ENCODE measurements at regions not wholly inside any gene's neighbourhood (a gene's known extent, or its start where the extent isn't known, plus 50 kb on each side); places are given as distances from the start of the nearest gene placed in this dataset.

DNA sequence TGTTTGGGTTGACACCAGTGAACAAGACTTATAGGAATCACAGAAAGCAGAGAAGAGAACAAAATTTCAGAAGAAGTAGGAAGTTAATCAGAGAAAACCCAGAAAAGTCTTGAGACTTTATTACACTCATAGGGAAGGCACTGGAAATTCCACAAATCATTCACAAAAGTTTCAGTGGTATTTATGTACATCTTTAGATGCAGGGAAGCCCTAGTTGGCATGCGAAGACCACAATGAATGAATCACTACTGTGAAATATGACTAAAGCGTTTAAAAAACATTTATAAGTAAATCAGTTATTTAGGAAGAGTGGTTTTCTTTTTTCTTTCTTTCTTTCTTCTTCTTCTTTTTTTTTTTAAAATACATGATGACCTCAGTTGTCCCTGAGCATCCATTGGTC is 105.1 kb downstream of the NUP35 start:
- TF ChIP-seq, protein P1, sequence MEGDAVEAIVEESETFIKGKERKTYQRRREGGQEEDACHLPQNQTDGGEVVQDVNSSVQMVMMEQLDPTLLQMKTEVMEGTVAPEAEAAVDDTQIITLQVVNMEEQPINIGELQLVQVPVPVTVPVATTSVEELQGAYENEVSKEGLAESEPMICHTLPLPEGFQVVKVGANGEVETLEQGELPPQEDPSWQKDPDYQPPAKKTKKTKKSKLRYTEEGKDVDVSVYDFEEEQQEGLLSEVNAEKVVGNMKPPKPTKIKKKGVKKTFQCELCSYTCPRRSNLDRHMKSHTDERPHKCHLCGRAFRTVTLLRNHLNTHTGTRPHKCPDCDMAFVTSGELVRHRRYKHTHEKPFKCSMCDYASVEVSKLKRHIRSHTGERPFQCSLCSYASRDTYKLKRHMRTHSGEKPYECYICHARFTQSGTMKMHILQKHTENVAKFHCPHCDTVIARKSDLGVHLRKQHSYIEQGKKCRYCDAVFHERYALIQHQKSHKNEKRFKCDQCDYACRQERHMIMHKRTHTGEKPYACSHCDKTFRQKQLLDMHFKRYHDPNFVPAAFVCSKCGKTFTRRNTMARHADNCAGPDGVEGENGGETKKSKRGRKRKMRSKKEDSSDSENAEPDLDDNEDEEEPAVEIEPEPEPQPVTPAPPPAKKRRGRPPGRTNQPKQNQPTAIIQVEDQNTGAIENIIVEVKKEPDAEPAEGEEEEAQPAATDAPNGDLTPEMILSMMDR (IDR thresholded peaks at IDR 0.05; ENCODE audit: insufficient read depth, low read length, poor library complexity, severe bottlenecking) = no peak
- no peaks in the 10 kb centered on the region for H3K36me3 ChIP-seq (ENCODE audit: control insufficient read depth, insufficient read depth, low read length)
- no peak for DNase-seq (ENCODE audit: extremely low read depth, insufficient read length)
- no peaks in the 10 kb centered on the region for H3K27me3 ChIP-seq (replicated peaks; ENCODE audit: control insufficient read depth, insufficient read depth, low read length)
- H3K4me3 ChIP-seq (replicated peaks; ENCODE audit: low read depth, low read length) = no peak overlapping the region

DNA sequence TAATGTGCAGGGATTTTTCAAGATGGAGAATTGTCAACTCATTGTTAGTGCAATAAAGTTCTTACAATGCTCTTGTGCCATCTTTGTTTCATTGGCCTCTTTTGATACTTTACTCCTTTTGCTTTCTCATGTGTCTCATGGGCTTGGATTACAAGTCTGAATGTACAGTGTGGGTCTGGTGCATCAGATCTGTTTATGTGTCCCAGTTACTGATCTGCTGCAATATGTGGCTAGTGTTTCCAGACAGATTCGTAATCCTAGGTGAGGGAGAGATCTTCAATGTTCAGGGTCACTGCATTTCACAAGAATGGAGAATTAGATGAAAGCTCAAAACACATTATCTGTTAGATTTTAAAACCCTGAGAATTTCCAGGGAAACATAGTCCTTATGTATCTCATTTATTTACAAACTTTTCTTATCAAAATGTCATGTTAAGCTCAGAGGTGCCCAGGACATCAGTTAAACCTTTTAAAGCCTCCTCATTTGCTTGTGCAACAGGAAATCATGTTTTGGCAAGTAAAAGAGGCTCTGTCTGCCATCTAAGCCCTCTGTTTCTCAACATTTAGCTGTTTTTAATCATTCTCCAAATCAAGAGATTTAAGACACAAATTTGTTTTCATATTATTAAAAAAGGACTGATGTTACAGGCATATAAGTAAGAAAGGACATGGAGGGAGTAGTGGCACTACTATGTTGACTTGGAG is 108.1 kb downstream of the NUP35 start:
- TF ChIP-seq, protein P1 (IDR thresholded peaks at IDR 0.05; ENCODE audit: insufficient read depth, low read length, poor library complexity, severe bottlenecking) = no peak
- DNase-seq (ENCODE audit: extremely low read depth, insufficient read length) = no peak
- no peaks in the 10 kb centered on the region for H3K36me3 ChIP-seq (ENCODE audit: control insufficient read depth, insufficient read depth, low read length)

DNA sequence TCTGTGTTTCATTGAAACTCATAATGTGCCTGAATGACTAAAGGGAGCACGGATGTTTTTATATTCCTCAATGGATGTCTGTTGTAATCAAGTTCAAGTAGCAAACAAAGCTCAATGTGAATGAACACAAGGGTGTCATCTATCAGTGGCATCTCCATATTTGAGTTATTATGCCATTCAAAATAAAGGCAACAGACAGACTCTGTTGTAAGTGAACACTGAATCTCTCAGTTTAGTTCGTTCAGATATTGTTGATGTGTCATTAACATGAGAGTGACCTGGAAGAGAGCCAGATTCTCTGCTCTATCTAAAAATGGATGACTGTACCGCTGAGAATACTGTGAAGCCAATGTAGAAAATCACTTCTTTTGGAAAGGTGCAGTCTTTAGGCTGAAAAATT is 118.7 kb downstream of the NUP35 start:
- Histone ChIP-seq H3K27me3 (replicated peaks; ENCODE audit: control insufficient read depth, insufficient read depth, low read length) (no peaks in the 10 kb centered on the region), H3K4me3 (replicated peaks; ENCODE audit: low read depth, low read length) (no peak overlapping the region), H3K36me3 (ENCODE audit: control insufficient read depth, insufficient read depth, low read length) (no peaks in the 10 kb centered on the region)
- TF ChIP-seq, protein P1 (IDR thresholded peaks at IDR 0.05; ENCODE audit: insufficient read depth, low read length, poor library complexity, severe bottlenecking) = no peak
- no peak for DNase-seq (ENCODE audit: extremely low read depth, insufficient read length)

More for the DNA sequence above, 108.1 kb downstream of the NUP35 start:
- H3K27me3 ChIP-seq (replicated peaks; ENCODE audit: control insufficient read depth, insufficient read depth, low read length) = no peaks in the 10 kb centered on the region
- no peak overlapping the region for H3K4me3 ChIP-seq (replicated peaks; ENCODE audit: low read depth, low read length)

DNA sequence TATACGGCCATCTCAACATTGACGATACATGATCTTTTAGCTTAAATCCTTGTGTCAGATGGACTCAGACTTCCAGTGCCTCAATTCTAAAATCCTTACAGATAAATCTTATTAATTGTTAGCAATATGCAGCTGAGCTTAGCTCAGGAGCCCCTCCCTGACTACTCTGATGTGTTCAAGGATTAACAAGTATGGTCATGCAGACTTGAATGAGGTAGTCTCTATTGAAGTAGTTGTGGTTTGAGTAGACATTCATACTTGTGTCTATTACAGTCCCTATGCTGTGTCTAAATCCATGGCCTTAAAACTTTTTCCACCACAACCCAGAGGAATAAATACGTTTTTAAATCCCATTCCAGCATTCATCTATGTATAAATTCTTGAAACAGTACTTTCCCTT is 119.5 kb downstream of the NUP35 start:
- TF ChIP-seq, protein P1 (IDR thresholded peaks at IDR 0.05; ENCODE audit: insufficient read depth, low read length, poor library complexity, severe bottlenecking) = no peak
- Histone ChIP-seq H3K4me3 (replicated peaks; ENCODE audit: low read depth, low read length) (no peak overlapping the region), H3K27me3 (replicated peaks; ENCODE audit: control insufficient read depth, insufficient read depth, low read length) (no peaks in the 10 kb centered on the region), H3K36me3 (ENCODE audit: control insufficient read depth, insufficient read depth, low read length) (no peaks in the 10 kb centered on the region)
- no peak for DNase-seq (ENCODE audit: extremely low read depth, insufficient read length)

DNA sequence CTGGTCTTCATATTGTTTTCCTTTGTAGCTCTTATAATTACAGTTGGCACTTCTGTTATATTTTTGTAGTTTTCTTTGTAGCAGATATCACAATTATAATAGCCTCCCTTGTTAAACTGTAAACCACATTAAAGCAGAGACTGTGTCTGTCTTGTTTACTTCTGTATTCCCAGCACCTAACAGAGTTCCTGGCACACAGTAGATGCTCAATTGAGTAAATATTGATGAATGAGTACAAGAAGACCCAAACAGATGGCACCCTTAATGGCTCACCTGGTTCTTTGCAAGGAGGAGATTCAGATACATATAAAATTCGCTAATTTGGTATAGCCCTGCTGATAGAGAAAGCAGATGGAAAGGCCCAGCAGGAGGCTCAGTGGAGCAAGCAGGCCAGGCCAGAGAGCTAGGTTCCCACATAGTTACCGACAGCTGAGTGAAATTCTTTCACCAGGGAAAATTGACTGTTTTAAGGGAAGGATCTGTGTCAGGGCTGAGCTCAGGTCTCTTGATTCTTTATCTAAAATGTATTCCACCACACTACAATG is 120.1 kb downstream of the NUP35 start:
- TF ChIP-seq, protein P1 (IDR thresholded peaks at IDR 0.05; ENCODE audit: insufficient read depth, low read length, poor library complexity, severe bottlenecking) = no peak
- no peak for DNase-seq (ENCODE audit: extremely low read depth, insufficient read length)
- H3K27me3 ChIP-seq (replicated peaks; ENCODE audit: control insufficient read depth, insufficient read depth, low read length) = no peaks in the 10 kb centered on the region
- no peaks in the 10 kb centered on the region for H3K36me3 ChIP-seq (ENCODE audit: control insufficient read depth, insufficient read depth, low read length)
- H3K4me3 ChIP-seq (replicated peaks; ENCODE audit: low read depth, low read length) = no peak overlapping the region

Measured in GM06990 (cell line).